Stimulated activated CD4-positive, alpha-beta T cell treated with anti-CD3 and anti-CD28 coated beads, Interleukin-15, amount 100 ng/mL, for 24 hours (primary cell): ENCODE measurements at regions not wholly inside any gene's neighbourhood (a gene's known extent, or its start where the extent isn't known, plus 50 kb on each side); places are given as distances from the start of the nearest gene placed in this dataset.

Experiments used
- DNase-seq: peaks from one replicate; pipeline ENCODE4 v3.0.0-alpha.2; 2020

DNA sequence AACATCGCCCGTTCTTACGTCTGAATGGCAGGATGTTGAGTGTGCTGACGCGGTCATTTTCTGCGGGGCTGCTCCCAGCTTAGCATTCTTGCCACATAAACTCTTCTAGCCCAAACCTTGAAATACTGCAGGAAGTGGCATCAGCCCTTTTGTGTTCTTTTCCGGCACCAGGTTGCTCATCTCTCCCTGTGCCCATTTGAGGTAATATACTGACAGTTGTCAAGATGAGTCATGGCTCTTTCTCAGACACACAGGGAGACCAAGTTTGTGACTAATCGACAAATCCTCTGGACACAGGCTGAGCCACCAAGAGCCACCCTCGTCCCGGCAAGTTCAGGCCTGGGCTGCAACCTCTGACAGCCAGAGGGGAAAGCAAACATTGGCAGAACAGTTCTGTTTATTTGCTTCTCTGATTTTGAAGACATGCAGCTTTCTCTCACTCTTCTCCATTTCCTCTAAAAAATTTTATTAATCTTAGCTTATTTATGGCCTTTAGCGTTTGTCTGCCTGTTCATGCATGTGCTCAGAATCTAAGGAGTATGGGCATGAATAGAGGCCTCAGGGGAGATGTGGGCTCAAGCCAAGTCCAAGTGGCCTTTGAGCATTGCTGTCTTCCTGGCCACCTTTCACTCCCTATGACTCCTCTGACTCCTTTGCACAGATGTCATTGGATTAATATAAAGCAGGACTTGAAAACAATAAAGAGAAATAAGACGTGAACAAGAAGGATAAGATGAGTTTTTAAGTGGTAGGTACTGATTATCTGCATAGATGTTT is 328.2 kb upstream of the JAG1 start:
- DNase-seq = no peak

DNA sequence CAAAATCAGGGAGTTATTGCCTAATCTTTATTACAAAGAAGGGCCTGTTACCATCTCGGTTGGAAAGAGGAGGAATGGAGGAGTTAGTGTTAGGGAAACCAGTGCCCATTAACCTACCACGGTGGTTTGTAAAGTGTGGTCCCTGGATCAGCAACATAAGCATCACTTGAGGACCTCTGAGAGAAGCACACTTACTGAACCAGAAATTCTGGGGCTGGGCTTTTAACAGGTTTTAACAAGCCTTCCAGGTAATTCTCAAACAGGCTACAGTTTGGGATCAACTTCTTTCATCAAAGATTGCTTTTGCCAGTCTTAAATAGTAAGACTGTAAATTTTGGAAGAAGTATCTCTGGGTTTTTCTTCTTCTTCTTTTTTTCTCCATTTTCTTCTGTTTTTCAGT is 329.5 kb upstream of the JAG1 start:
- DNase-seq = no peak

DNA sequence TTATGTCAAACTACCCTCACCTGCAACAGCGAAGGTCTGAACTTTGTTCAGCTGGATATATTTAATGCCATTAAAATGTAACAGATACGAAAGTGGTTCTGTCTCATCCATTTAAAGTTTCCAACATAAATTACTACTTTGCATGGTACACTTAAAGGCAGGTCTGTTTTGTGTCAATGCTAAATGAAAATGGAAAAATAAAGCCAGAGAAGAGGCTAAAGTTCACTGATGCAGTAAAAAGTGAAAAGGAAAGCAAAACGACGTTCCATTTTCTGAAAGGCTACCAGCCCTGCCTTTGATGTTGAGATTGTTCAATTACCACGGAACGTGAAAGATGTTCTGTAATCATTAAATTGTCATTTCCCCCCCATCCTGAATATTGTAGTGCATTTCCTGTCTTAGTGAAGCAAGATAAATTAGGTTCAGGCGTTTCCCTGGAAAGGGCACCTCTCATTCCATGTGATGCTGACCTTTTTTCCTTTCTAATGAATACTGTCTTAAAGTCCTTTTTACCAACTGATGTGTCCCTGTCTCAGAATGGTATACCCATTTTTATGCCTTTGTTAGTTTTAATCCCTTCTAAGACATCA is 334.7 kb upstream of the JAG1 start:
- DNase-seq = no peak

DNA sequence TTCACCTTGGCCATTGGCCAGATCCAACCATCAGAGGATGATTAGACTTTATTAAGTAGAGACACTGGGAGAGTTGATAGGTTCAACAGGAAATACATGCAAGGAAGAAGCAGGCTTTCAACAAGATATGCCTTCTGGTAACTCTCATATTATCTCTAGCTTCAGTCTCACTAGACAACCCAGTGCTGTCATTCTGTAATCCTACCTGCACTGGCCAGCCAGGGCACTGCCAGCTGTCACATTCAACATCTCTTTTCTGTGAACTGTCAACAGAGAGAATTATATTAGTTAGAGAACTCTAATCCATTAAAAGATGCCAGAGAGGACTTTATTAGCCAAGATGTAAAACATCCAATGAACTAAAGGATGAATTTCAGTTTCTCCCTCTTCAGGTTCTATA is 337.9 kb upstream of the JAG1 start:
- DNase-seq = no peak

DNA sequence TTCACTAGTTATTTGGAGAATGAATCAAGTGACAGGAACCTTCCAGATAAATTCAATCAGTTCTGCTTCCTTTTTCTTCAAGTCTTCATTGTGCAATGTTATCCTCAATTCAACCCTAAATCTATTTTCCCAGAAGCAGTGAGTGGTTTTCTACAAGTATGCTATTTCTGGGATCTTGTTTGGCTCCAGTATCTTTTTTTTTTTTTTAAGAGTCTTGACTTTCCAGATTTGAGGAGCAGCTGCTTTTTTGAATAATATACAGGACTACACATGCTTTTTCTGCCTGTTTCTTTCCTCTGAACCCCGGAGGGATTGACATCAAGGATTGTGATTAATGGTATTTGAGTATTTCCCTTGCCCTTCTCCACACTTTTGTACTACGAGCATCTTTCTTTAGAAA is 339.2 kb upstream of the JAG1 start:
- no peak for DNase-seq

DNA sequence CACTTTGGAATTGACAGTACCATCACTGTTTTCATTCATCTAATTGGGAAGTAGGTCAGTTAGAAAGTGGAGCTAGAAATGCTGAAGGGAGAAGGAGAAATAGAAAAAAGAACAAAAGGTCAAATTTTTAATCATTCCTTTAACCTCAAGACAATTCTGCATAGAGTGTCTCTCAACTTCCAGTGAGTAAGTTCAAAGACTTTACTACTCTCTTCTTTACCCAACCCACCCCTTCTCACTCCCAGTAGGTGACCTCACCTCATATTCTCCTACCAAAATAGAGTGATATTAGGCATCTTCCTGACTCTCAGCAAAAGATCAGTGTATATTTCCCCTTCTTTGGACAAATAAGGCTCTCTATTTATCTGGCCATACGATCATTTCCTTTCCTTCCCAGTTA is 340.0 kb upstream of the JAG1 start:
- DNase-seq = no peak

DNA sequence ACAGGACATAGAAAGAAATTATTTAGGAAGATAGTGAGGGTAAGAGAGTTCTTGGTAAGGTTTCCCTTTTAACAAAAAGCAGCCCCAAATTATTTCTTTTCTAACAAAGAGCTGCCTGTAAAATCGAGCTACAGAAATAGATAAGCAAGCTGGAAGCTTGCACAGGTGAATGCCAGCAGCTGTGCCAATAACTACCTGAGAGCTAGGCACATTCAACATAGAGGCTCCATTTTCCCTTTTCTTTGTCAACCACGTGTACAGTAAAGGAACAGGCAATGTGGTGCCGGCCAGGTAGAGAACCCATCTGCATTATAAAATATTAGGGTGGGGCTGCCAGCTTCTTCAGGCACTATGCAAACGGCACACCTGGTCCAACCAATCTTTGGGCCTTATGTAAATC is 341.6 kb upstream of the JAG1 start:
- no peak for DNase-seq

DNA sequence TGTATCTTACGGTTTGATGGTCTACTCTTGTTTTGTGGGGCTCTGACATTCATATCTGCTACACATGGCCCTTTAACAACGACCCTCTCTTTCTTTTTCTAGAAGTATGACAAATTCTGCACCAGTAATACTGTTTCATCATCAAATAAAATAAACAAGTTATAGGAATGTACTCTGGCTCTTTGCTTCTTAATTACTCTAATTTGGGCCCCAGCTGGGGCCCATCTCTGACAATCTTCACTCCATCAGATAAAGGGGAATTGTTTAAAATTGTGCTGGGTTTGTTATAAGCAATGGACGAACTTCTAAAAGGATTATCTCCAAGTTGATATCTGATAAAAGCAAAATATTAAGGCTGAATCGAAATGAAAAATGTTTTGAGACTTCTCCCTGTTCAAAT is 343.6 kb upstream of the JAG1 start:
- no peak for DNase-seq

DNA sequence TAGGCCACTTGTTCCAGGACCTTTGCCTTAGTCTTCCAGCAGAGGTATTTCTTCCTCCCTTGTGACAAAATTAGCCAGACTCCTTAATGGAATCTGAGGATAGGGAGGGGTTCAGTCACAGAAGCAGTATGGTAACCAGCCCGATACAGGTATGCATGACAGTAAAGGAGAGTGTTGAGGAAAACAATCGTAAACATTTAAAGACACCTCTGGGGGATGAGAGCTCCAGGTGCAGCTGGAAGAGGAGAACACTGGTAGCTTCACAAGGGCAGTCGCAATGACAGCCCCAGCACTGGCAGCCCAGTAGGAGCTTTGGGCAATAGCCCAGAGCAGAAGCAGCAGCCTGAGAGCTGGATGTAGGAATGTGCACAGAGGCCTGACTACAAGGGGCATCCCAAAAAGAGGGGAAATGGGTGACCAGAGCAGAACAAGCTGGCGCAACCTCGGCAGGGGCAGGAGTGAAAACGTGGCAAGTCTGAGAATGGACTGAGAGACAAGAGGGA is 344.9 kb upstream of the JAG1 start:
- DNase-seq = no peak

DNA sequence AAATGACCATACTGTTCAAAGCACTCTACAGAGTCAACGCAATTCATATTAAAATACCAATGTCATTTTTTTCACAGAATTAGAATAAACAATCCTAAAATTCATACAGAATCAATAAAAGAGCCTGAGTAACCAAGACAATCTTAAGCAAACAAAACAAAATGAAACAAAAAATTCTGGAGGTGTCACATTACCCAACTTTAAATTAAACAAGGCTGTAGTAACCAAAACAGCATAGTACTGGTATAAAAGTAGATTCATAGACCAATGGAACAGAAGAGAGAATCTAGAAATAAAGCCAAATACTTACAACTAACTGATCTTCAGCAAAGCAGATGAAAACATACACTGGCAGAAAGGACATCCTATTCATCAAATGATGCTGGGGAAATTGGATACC is 346.9 kb upstream of the JAG1 start:
- no peak for DNase-seq

DNA sequence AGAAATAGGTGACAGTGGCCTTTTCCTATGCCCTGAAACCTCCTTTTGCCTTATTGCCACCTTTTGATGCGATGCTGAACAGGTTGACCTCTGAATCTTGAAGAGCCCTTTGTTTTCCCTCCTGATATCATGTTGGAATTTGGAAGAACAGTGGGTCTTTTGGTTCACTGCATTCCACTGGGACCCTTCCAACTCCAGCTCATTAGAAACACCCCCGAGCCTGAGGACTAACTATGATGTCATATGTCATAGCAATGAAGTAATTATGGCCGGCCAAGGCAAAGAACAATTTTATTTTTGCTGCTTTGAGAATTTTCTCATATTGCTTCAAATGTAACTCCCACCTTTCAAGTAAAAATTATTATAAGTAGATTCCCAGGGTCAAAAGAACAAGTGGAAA is 353.4 kb upstream of the JAG1 start:
- no peak for DNase-seq

DNA sequence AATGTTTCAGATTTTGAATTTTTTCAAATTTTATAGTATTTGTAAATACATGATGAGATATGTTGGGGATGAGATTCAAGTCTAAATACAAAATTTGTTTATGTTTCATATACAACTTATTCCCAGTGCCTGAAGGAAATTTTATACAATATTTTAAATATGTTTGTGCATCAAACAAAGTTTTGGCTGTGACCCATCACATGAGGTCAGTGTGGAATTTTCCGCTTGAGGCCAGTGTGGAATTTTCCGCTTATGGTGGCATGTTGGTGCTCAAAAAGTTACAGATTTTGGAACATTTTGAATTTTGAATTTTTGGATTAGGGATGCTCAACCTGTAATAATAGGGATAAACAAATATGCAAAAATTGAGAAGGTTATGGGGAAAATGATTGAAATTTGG is 356.6 kb upstream of the JAG1 start:
- DNase-seq = no peak

DNA sequence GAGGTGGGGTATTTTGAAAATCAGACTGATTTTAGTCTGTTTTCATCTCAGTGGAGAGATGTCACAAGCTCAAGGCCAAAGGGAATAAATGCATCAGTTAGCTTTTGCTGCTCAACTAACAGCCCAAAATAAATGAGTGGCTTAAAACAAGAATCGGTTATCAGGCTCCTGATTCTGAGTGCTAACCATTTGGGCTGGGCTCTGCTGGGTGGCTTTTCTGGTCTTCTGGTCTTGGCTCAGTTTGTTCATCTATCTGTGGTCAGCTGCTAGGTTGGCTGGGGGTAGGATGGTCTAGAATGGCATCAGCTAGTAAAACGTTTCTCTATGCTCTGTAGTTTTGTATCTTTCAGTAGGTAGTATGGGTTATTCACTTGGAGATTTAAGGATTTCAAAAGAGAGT is 357.5 kb upstream of the JAG1 start:
- no peak for DNase-seq

DNA sequence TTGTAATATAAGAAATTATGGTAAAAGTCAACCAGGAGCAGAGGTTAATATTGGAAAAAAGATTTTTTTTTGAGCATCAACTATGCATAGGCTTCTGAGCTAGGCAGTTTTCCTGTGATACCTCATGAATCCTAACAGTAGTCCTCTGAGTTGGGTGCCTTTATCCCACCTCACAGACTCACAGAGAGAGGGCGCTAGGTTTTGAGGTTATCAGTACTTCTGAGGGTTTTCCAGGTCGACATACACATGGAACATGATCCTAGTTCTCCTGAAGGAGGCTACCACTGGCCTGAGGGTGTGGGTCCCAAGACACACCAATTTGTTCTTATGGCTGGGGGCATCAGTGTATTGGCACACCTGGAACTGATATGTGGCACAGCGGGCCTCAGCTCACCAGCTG is 358.8 kb upstream of the JAG1 start:
- no peak for DNase-seq

DNA sequence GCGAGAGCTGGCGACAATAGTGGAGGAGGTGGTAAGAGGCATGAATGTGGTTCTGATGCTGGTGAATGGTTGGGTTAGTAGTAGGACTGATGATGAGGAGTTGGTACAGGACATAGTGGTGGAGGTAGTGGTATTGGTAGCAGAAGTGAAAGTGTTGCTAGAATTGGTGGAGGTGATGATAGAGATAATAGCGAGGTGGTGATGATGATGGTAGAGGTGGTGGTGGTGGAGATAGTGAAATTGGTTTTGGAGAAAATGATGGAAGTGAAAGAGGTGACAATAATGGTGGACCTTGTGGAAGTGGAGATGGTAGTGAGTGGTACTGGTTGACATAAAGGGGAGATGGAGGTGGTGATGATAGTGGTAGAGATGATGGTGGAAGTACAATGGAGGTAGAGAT is 360.2 kb upstream of the JAG1 start:
- DNase-seq = no peak

DNA sequence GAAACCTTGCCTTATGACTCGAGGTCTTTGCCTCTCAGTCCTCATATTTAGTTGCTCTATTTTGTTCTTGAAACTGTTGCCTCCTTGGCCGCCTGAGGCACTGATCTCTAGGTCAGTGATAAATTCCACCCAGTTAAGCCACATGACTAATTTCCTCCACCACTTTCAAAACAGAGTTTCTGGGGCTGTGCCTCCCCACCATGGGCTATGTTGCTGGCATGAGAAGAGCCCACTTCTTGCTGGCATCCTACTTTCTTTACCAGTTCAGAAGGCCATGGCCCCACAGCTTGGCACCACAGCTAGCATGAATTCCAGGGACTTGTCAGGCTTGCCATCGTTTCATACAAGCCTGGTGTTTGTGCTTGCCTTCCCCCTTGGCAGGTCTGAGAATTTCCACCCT is 361.4 kb upstream of the JAG1 start:
- no peak for DNase-seq

DNA sequence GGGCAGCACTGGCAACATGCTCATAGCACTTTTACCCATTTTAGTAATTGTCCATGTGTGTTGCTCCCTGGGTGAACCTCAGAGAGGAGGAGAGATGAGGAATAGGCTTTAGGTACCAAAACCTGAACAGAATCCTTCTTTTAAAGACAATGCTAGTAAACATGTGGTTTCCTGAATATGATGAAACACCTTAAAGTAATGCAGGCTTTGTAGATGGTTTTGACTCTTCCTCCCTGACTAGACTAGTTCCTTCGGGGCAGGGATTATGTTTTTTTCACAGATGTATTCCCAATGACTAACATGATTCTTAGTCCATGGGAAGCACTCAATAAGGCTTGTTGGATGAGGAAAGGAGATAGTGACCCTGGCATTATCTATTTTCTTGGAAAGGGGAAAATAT is 367.6 kb upstream of the JAG1 start:
- DNase-seq = no peak

DNA sequence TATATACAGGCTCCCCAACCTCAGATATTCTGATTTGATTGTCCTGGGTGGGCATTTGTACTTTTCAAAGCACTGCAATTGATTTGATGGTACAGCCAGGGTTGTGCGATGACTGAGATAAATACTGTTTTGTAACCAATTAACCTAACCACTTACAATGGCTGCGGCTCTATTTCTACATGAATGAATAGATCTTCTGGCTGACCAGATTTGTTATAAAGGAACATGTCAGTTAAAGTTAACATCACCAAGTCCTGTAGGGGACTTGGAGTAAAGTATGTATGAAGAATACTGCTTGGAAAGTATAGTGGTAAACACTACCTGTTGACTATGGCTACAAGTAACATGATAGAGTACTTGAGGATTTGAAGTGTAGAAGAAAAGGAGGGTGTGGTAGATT is 369.2 kb upstream of the JAG1 start:
- DNase-seq = no peak

DNA sequence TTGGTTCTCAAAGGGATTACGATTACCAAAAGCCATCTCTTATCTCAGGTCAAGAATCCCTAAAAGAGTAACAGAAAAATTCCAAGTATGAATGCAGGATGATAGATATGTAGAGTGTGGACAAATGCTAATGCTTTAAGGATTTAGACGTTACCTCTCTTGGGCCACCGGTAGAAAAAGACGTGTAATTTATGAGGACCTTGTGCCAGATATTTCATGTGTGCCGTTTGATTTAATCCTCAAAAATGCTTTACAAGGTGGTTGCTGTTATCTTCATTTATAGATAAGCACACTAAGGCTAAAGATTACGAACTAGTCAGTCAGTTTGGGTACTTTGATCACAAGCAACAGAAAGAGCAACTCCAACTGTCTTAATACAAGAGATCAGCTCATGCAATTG is 370.8 kb upstream of the JAG1 start:
- no peak for DNase-seq

DNA sequence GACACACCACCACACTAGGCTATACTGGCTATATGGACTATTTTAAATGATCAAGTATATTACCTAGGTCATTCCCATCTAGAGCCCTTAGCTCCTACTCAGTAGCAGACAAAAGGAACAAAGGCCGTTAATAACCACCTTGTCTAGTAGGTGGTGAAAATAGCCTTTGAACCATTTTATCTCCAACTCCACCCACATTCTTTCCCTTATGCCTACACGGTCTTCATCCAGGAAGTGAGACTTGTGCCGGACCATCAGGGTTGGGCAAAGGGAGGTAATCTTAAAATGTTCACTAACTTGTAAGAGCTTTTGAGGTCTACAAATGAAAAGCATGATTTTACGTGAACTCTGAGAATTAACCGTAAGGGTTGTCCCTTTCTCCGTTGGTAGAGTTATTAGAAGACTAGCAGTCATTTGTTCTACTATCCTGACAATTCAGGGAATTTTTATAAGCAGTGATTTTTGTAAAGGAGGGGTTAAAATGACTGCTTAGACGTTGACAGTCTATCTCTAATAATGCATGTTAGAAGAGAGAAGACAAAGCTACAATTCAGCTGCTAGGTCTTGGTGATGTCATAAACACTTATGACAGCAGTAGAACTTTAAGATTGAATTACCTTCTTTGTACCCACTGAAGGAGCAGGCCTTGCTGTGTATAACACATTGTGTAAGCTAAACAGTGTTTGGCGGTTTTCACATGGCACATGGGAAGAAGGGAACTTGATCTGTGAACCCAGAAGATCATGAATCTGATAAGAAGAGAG is 371.8 kb upstream of the JAG1 start:
- no peak for DNase-seq

DNA sequence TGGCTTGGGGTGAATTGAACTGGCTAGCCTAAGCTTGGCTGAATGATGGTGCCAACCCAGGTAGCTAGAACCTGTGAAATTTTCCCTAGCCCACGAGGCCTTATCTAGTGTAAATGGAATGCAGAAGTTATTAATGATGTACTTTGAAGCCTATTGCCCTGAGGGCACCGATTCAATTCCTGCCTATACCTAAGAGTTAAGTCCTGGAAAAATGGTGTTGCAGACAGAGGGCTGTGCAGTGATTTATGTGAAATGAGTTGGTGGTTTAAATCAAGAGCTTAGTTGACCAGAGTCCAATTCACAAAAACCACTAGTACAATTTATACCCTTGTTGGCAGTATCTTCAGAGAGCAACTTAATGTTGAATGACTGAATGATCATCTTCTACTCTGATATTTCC is 373.8 kb upstream of the JAG1 start:
- DNase-seq = no peak

DNA sequence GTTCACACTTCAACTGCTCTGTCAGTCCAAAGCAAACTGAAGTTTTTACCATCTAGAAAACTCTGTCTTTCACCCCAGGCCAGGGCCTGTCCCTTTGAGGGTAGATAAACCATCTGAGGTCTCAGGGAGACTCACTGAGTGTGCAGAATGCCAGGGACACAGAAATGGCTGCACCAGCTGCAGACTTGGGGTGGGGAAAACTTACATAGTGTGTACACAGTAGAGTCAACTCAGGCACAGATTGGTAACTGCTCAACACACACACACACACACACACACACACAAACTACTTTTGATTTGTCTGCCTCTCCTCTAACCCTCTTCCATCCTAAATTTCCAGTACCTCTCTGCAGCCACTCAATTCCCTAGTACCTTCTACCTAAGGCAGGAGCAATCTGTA is 374.9 kb upstream of the JAG1 start:
- DNase-seq = no peak

DNA sequence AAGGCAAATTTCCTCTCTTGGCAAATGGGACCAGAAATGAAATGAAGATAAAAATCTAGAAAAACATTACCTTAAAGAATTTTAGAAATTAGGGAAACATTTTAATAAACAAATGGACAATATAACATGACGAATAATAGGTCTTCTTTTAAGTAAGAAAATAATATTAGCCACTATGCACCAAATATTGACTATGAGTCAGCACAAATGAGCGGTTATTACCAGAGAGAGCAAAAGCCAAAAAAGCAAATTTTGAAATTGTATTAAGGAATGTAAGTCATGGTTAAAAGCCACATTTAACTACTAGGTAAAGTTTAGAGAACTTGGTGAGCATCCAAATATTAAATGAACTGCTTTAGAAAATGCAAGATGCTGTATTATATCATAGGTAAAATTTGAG is 376.6 kb upstream of the JAG1 start:
- no peak for DNase-seq

DNA sequence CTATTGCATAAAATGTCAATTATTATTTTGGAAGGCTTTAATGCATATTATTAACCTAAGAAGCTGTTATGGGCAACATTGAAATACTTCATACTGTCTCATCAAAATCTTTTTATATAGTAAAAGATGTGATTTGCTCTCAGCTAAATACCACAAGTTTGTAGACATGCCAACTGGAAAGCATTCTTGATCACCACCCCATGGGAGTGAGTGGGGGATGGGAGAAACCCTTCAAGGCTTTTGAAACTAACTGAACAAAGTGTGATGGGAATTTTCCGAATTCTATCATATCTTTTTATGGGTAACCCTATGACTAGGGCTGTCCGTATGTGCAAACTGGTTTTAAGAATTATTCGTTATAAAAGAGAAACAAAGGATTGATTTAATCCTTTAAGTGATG is 377.3 kb upstream of the JAG1 start:
- DNase-seq = no peak
